GM18909 (cell line): ENCODE measurements at regions not wholly inside any gene's neighbourhood (a gene's known extent, or its start where the extent isn't known, plus 50 kb on each side); places are given as distances from the start of the nearest gene placed in this dataset.
"Not testable (repeated sequence)": the region's sequence is repeated elsewhere in the genome, so short reads cannot be mapped to it uniquely, and the experiment has no call there.

Experiments
- ATAC-seq: cut with Tn5 transposase; IDR thresholded peaks from one replicate; pipeline ENCODE4 v1.9.1; 2021; ENCODE audit warnings: mild to moderate bottlenecking; ENCODE audit not compliant: unreplicated experiment, poor library complexity

- no peak for ATAC-seq
Observed at GRCh38 chr7:82701949-82702348, 258.4 kb upstream of the CACNA2D1 start.

- ATAC-seq: no peak
Observed at GRCh38 chr7:82700741-82701140, 257.2 kb upstream of the CACNA2D1 start.

DNA sequence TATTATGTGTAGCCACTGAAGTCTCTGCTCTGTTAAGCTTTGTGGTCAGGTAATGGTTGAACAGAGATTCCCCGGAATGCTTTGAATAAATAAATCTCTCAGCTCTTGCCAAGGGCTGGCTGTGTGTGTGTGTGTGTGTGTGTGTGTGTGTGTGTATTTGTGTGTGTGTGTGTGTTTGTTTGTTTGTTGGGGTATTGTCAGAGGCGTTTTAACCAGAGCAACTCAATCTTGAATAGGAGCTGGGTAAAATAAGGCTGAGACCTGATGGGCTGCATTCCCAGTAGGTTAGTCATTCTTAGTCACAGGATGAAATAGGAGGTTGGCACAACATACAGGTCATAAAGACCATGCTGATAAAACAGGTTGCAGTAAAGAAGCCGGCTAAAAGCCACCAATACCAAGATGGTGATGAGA is 256.2 kb upstream of the CACNA2D1 start:
- no peak for ATAC-seq

- ATAC-seq: no peak
Observed at GRCh38 chr7:82697897-82698296, 254.3 kb upstream of the CACNA2D1 start.

DNA sequence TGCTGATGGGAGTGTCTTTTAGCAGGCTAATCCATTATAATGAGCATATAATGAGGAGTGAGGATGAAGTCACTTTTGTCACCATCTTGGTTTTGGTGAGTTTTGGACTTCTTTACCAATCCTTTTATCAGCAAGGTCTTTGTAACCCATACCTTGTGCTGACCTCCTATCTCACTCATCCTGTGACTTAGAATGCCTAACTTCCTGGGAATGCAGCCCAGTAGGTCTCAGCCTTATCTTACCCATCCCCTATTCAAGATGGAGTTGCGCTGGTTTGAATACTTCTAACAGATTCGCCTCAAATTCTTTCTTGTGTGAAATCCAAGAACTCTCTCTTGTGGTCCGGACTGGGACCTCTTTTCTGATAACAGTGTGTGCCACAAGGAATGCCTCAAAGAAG is 253.1 kb upstream of the CACNA2D1 start:
- ATAC-seq: no peak

- ATAC-seq: no peak
Observed at GRCh38 chr7:82694022-82694421, 250.4 kb upstream of the CACNA2D1 start.

- ATAC-seq: no peak
Observed at GRCh38 chr7:82690929-82691328, 247.4 kb upstream of the CACNA2D1 start.

DNA sequence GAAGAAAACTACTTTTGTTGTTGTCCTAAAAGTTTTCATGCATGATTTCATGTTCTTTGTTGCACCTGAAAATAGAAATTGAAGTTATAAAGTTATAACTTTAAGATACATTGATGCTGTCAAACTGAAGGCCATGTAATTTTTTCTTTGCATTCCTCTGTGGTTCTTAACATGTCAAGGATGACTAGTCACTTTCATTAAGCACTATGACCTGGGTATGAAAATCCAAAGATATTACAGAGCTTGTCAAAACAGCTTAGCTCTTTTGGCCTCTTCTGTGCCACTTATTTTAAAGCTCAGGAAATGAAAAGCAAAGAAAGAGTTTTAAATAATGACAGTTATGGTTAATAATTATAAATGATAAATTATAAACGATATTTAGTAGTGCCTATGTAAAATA is 241.6 kb upstream of the CACNA2D1 start:
- no peak for ATAC-seq

- ATAC-seq: peak; percentile 55
Observed at GRCh38 chr7:82678716-82679115, 235.1 kb upstream of the CACNA2D1 start.

DNA sequence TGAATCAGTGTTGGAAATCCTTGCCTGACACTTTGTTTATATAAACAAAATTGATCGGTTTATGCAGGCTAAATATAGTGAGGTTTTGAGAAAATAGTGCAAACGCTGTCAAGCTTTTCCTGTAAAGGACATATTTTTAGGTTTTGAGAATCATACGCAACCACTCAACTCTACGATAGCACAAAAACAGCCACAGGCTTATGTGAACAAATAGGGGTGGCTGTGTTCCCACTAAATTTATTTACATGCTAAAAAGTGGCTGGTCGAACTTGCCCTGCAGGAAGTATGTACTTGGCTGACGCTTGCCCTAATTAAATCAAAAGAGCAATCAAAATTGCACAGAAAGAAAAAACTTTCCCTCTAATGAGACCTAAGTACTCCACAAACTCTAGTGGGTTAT is 234.7 kb upstream of the CACNA2D1 start:
- ATAC-seq: peak; percentile 7

GRCh38 chr7:82677493-82677892 is 233.9 kb upstream of the CACNA2D1 start:
- peak; percentile 90 for ATAC-seq

GRCh38 chr7:82676777-82677463 is 233.3 kb upstream of the CACNA2D1 start:
- no peak for ATAC-seq

DNA sequence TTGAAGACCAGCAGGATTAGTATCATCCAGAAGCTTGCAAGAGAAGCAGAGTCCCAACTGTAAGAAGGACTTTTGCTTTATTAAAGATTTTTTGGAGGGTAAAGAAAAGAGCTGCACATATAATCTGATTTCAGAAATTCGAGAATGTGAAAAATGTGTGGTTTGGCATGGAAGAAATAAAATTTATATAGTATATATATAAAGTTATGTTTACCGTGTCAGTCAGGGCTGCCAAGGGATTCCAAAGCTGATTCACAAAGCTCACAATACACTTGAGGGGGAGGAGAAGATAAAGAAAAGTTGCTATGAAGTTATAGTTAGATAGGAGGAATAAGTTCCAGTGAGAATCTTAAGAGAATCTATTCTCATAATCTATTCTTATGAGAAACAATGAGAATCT is 231.8 kb upstream of the CACNA2D1 start:
- ATAC-seq: no peak

DNA sequence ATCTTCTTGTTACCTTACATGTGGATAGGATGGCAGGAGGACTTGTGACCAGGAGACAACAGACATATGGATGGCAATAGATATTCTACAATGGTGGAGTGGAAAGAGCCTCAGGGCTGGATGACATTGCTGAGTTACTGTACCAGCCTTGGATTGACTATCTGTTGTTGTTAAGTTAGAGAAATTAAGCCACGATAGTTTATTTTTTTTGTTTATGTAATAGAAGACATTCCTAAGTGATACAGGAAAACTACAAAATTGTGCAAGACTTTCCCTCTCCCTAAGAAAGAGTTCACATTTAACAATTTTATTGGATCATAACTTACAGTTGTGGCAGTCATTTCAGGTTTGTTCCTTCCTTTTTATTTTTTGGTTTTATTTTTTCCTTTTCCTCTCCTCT is 230.7 kb upstream of the CACNA2D1 start:
- ATAC-seq: no peak

GRCh38 chr7:82672078-82672477 is 228.5 kb upstream of the CACNA2D1 start:
- no peak for ATAC-seq

DNA sequence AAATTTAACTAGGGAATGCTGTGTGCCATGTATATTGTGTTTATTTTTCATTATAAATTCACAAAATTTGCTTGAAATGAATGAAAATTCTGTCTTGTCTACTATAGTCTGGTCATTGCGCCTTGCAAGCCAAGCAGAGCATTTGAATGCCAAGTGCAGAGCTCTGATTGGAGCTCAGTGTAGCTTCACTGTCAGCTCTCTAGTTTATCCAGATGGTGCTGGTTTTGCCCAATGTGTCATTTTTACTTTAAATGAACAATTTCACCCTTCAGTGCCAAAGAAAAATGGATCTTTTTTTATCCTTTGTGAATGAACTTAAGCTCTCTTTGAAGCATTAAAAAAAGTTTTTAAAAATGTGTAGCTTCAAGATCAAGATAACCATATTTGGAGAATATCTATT is 225.6 kb upstream of the CACNA2D1 start:
- no peak for ATAC-seq

DNA sequence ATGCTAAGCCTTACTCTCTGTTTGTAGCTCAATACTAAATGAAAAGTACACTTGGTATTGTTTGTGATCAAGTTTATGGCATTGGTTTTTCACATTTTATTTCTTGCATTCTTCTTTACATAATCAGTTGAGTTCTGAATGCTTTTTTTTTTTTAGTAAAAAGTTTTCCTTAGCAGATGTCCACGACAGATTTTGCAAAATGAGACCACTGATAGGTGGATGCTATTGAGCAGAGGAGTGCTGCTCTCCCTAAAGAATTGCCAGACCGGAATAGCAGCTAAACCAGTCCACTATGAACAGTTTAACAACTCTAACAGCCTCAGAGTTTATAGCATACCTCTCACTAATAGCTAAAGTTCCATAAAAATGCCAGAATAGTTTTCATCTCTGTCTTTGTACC is 225.1 kb upstream of the CACNA2D1 start:
- no peak for ATAC-seq

DNA sequence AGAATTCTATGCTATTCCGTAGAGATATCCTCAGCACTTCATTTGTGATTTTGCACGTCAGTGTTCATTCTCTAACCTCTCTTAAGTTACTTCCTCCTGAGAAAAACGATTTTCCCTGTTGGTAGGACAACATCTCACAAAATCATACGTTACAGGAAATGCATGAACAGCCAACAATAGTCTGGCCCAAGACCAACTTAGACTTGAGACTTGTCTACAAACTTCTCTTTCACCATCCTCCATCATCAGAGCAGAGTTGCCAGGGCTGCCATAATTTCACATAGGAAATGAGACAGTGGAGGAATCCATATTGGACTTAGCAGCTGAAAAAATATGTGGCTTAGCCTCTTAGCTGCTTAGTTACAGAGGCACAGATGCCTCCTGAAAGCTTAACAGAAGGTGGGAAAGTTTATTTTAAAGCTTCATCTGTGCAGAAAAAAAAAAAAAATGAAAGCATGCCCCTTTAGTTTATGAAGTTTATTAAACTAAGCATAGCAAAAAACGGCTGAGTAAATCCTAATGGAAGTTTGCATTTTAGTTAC is 222.5 kb upstream of the CACNA2D1 start:
- no peak for ATAC-seq

GRCh38 chr7:82655965-82656364 is 212.4 kb upstream of the CACNA2D1 start:
- no peak for ATAC-seq

DNA sequence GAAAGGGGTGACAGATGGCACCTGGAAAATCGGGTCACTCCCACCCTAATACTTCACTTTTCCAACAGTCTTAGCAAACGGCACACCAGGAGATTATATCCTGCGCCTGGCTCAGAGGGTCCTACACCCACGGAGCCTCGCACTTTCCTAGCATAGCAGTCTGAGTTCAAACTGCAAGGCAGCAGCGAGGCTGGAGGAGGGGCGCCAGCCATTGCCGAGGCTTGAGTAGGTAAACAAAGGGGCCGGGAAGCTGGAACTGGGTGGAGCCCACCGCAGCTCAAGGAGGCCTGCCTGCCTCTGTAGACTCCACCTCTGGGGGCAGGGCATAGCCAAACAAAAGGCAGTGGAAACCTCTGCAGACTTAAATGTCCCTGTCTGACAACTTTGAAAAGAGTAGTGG is 206.5 kb upstream of the CACNA2D1 start:
- not testable (repeated sequence) for ATAC-seq

- ATAC-seq: no peak
Observed at GRCh38 chr7:82633592-82633991, 190.0 kb upstream of the CACNA2D1 start.

- ATAC-seq: no peak
Observed at GRCh38 chr7:82631998-82632397, 188.4 kb upstream of the CACNA2D1 start.
